ENCODE measurements at regions not wholly inside any gene's neighbourhood (a gene's known extent, or its start where the extent isn't known, plus 50 kb on each side); places are given as distances from the start of the nearest gene placed in this dataset.

DNA sequence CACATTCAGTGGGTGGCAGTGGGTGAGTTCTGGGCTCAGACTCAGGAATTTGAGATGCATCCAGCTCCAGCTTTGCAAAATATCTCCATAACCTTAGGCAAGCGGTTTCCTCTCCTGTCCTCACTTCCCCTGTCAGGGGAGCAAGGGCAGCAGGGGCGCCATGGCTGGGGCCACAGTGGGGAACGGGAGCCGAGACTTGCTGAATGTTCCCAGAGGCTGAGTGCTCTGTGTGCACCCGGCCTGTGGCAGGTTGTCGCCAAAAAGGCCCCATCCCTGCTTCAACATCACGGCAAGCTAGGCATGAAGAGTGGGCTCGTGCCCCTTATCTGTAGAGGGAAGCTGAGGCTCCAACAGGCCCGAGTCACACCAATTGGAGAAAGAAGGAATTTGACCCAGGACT is 268.8 kb downstream of the NSG2 start:
- Histone ChIP-seq H3K36me3 (ENCODE audit: control insufficient read depth, insufficient read depth, low read length) (no peaks in the 10 kb centered on the region), H3K27me3 (ENCODE audit: control insufficient read depth, insufficient read depth, low read length, poor library complexity, severe bottlenecking) (peaks cover 40% of the 10 kb centered on the region), H3K9me3 (ENCODE audit: control insufficient read depth, low read length) (no peaks in the 10 kb centered on the region), H3K4me3 (ENCODE audit: low read length) (no peak overlapping the region), H3K4me1 (ENCODE audit: control insufficient read depth, insufficient read depth, low read length) (no peaks in the 10 kb centered on the region), H3K27ac (ENCODE audit: low read depth, low read length) (no peak overlapping the region), H3K9ac (ENCODE audit: extremely low read depth, low read length, poor library complexity, severe bottlenecking) (no peak overlapping the region)
- Mint-ChIP-seq H3K4me1 (no peaks in the 10 kb centered on the region), H3K36me3 (ENCODE audit: low read depth) (no peaks in the 10 kb centered on the region), H3K9me3 (no peaks in the 10 kb centered on the region), H3K4me3 (no peak overlapping the region), H3K27me3 (ENCODE audit: insufficient read depth) (peaks cover 49% of the 10 kb centered on the region), H3K27ac (no peak overlapping the region)
- peak; percentile 31 for DNase-seq
- WGBS, 2 experiments (ENCODE audit: insufficient coverage in 1 of 2, insufficient read length in 1 of 2): 86 to 88% methylated on average over 6 to 9 of the region's 9 CpGs
- TF ChIP-seq, protein P1, sequence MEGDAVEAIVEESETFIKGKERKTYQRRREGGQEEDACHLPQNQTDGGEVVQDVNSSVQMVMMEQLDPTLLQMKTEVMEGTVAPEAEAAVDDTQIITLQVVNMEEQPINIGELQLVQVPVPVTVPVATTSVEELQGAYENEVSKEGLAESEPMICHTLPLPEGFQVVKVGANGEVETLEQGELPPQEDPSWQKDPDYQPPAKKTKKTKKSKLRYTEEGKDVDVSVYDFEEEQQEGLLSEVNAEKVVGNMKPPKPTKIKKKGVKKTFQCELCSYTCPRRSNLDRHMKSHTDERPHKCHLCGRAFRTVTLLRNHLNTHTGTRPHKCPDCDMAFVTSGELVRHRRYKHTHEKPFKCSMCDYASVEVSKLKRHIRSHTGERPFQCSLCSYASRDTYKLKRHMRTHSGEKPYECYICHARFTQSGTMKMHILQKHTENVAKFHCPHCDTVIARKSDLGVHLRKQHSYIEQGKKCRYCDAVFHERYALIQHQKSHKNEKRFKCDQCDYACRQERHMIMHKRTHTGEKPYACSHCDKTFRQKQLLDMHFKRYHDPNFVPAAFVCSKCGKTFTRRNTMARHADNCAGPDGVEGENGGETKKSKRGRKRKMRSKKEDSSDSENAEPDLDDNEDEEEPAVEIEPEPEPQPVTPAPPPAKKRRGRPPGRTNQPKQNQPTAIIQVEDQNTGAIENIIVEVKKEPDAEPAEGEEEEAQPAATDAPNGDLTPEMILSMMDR (conservative IDR thresholded peaks at IDR 0.05): no peak

DNA sequence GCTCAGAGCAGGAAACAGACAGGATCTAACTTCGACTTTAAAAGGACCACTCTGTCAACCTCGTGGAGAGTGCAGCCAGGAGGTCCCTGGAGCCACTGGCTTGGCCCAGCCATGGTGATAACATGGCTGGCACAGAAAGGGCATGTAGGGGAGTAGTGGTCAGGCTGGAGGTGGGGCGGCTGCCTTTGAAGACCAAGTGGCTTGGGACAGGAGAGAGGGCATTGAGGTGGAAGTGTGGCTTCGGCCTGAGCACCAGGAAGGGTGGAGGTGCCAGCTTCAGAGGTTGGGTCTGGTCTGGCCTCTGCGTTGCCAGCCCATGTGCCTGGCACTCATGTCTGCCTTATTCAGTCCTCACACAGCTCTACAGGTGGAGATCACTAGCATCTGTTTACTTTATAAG is 270.0 kb downstream of the NSG2 start:
- TF ChIP-seq, protein P1 (conservative IDR thresholded peaks at IDR 0.05): no peak
- 86 to 92% methylated on average over 2 to 5 of the region's 5 CpGs for WGBS, 2 experiments (ENCODE audit: insufficient coverage in 1 of 2, insufficient read length in 1 of 2)
- H3K9me3 ChIP-seq (ENCODE audit: control insufficient read depth, low read length): no peaks in the 10 kb centered on the region
- H3K27me3 Mint-ChIP-seq (ENCODE audit: insufficient read depth): peaks cover 54% of the 10 kb centered on the region
- H3K36me3 Mint-ChIP-seq (ENCODE audit: low read depth): no peaks in the 10 kb centered on the region
- H3K4me3 Mint-ChIP-seq: no peak overlapping the region
- H3K4me1 Mint-ChIP-seq: no peaks in the 10 kb centered on the region
- no peaks in the 10 kb centered on the region for H3K9me3 Mint-ChIP-seq
- H3K9ac ChIP-seq (ENCODE audit: extremely low read depth, low read length, poor library complexity, severe bottlenecking): no peak overlapping the region
- H3K27ac Mint-ChIP-seq: no peak overlapping the region
- H3K4me3 ChIP-seq (ENCODE audit: low read length): no peak overlapping the region
- no peaks in the 10 kb centered on the region for H3K36me3 ChIP-seq (ENCODE audit: control insufficient read depth, insufficient read depth, low read length)
- H3K27me3 ChIP-seq (ENCODE audit: control insufficient read depth, insufficient read depth, low read length, poor library complexity, severe bottlenecking): peaks cover 49% of the 10 kb centered on the region
- DNase-seq: peak; percentile 33
- no peaks in the 10 kb centered on the region for H3K4me1 ChIP-seq (ENCODE audit: control insufficient read depth, insufficient read depth, low read length)
- no peak overlapping the region for H3K27ac ChIP-seq (ENCODE audit: low read depth, low read length)

DNA sequence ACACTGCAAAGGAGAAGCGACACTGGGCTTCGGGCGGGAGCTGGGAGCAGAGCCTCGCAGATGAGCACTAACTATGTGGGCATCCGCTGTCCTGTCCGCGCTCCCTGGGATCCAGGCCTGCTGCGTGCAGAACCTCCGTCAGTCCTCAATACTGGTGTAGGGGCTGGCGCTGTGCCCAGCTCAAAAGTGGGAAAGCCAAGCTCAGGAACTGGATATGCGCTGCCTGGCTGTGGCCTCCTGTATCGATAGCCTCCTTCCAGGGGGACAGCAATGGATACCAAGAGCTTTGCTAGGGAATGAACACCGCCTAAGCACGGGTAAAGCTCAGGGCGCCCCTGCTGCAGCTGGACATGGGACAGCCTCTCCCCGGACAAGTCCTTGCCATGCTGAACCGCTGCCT is 270.4 kb downstream of the NSG2 start:
- Mint-ChIP-seq H3K27me3 (ENCODE audit: insufficient read depth) (peaks cover 52% of the 10 kb centered on the region), H3K36me3 (ENCODE audit: low read depth) (no peaks in the 10 kb centered on the region), H3K27ac (no peak overlapping the region), H3K4me3 (no peak overlapping the region), H3K9me3 (no peaks in the 10 kb centered on the region), H3K4me1 (no peaks in the 10 kb centered on the region)
- Histone ChIP-seq H3K27me3 (ENCODE audit: control insufficient read depth, insufficient read depth, low read length, poor library complexity, severe bottlenecking) (peaks cover 45% of the 10 kb centered on the region), H3K4me1 (ENCODE audit: control insufficient read depth, insufficient read depth, low read length) (no peaks in the 10 kb centered on the region), H3K4me3 (ENCODE audit: low read length) (no peak overlapping the region), H3K9ac (ENCODE audit: extremely low read depth, low read length, poor library complexity, severe bottlenecking) (no peak overlapping the region), H3K36me3 (ENCODE audit: control insufficient read depth, insufficient read depth, low read length) (no peaks in the 10 kb centered on the region), H3K27ac (ENCODE audit: low read depth, low read length) (no peak overlapping the region), H3K9me3 (ENCODE audit: control insufficient read depth, low read length) (no peaks in the 10 kb centered on the region)
- WGBS, 2 experiments (ENCODE audit: insufficient coverage in 1 of 2, insufficient read length in 1 of 2): 95 to 96% methylated on average over 9 to 17 of the region's 17 CpGs
- no peak for DNase-seq
- TF ChIP-seq, protein P1 (conservative IDR thresholded peaks at IDR 0.05): no peak

All from endodermal cell (in vitro differentiated cells).